GM18907 (cell line): ENCODE measurements at regions not wholly inside any gene's neighbourhood (a gene's known extent, or its start where the extent isn't known, plus 50 kb on each side); places are given as distances from the start of the nearest gene placed in this dataset.
"Not testable (repeated sequence)": the region's sequence is repeated elsewhere in the genome, so short reads cannot be mapped to it uniquely, and the experiment has no call there.

Source experiments
- ATAC-seq: cut with Tn5 transposase; IDR thresholded peaks from one replicate; pipeline ENCODE4 v1.9.1; 2021; ENCODE audit warnings: mild to moderate bottlenecking, moderate library complexity; ENCODE audit not compliant: unreplicated experiment

DNA sequence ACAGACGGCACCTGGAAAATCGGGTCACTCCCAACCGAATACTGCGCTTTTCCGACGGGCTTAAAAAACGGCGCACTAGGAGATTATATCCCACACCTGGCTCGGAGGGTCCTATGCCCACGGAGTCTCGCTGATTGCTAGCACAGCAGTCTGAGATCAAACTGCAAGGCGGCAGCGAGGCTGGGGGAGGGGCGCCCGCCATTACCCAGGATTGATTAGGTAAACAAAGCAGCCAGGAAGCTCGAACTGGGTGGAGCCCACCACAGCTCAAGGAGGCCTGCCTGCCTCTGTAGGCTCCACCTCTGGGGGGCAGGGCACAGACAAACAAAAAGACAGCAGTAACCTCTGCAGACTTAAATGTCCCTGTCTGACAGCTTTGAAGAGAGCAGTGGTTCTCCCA lies 64.5 kb downstream of the SLC30A10 start:
- not testable (repeated sequence) for ATAC-seq

DNA sequence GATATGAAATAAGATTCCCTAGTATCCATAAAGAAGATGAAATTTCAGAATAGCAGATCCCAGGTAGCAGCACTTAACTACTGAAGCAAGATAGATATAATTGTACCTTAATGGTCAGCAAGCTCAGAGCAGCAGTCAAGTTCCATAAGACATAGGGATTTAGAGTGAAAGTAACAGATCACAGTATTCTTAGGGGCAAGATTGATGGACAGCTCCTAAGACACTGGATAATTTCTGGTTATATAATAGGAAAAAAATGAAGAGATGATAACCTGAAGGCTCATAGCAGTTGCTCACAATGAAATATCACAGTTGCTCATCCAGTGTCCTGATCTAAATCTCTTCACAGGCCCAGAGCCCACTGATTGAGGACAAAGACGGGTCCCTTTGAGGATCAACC lies 66.0 kb downstream of the SLC30A10 start:
- no peak for ATAC-seq

DNA sequence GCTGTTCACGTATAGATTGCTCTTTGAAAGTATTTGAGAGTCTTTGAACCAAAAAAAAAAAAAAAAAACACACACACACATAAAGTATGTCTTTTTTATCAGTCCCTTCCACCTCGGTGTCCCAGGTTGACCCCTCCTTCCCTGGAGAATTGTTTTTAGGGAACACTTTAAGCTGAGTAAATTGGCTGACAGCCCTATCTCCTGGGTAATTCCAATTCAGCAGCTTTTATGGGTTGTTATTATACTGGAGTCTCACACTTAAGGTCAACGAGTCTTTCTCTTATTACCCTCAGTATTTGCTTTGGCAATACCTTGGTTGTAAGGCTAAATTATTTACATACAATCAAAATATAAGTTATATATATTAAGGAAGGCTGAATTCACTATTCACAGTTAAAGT lies 69.4 kb downstream of the SLC30A10 start:
- ATAC-seq, result no peak

DNA sequence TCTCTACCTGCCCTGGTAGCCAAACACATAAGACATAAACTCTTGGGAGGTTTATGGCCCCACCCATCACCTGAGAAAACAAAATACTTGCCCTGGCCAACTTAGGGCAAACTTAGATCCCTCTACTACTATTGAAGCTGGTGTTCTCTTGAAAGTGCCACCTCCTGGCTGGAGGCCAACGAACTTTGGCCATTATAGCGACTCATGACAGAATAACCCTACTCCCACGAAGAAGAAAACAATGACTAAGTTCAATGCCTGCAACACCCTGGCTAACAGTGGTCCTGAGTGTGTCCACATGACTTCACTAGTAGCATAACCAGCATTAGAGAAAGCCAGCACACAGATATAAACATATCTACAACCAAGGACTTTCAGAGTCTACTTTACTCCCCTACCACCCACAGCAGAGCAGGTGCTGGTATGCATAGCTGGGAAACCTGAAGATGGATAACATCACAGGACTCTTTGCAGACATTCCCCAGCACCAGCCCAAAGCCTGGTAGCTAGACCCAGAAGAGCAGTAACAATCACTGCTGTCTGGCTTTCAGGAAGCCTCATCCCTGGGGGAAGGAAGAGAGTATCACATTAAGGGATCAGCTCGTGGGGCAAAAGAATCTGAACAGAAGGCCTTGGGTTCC lies 81.0 kb downstream of the SLC30A10 start:
- ATAC-seq, result no peak

DNA sequence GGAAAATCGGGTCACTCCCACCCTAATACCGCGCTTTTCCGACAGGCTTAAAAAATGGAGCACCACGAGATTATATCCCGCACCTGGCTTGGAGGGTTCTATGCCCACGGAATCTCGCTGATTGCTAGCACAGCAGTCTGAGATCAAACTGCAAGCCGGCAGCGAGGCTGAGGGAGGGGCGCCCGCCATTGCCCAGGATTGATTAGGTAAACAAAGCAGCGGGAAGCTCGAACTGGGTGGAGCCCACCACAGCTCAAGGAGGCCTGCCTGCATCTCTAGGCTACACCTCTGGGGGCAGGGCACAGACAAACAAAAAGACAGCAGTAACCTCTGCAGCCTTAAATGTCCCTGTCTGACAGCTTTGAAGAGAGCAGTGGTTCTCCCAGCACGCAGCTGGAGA lies 88.8 kb downstream of the SLC30A10 start:
- not testable (repeated sequence) for ATAC-seq

DNA sequence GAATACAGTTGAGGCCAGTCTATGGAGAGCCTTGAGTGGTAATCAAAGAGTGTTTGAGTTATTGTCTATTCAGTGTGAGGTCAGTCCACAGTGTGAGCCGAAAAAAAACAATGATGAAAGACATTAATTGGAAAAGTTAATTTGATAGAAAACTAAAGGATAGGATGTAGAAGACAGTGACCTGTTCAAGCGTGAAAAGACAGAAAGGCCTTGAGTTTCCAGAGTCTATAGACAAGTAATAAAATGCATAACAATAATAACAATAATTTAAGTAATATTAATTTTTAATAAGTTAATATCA lies 90.4 kb downstream of the SLC30A10 start:
- no peak for ATAC-seq

DNA sequence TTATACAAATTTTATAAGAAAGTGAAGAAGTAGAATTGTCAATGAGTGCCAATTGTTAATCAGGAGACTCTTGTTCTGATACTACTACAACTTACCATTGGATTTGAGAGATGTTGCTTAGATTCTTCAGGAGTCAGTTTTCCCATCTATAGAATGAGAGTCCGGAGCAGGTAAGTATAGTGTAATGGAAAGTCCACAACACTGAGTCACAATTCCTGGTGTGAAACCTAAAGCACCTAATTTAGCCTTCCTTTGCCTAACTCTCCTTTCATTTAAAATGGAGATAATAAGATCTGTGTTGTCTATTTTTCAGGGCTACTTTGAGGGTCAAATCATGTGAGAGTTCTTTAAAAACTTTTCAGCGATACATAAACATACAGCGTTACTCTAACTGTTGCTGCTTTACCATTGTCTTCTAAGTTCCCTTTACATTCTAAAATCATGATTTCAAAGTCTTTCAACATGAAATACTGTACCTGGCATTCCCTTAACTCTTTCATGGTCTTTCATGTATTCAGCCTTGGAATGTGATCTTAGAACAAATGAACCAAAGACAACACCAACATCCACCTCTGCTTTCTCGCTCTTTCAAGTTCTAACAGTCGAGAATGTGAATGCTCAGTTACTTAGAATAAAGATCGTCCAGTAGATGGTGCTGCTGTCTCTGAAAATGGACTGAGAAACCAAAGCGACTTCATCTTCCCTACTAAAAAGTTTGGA lies 90.9 kb downstream of the SLC30A10 start:
- ATAC-seq, result no peak

DNA sequence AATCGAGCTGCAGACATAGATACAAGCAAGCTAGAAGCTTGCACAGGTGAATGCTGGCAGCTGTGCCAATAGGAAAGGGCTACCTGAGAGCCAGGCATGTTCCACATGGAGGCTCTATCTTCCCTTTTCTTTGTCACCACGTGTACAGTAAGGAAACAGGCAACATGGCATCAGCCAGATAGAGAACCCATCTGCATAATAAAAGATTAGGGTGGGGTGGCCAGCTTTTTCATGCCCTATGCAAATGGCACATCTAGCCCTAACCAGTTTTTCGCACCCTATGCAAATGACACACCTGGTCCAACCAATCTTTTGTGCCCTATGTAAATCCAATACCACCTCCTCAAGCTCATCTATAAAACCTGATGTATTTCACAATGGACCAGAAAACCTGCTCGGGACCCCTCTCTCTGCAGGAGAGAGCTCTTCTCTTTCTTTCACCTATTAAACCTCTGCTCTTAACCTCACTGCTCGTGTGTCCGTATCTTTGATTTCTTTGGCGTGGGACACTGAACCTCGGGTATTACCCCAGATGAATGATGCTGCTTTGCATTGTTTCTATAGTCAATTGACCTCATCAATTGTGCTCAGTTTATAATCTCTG lies 93.9 kb downstream of the SLC30A10 start:
- ATAC-seq, result no peak

DNA sequence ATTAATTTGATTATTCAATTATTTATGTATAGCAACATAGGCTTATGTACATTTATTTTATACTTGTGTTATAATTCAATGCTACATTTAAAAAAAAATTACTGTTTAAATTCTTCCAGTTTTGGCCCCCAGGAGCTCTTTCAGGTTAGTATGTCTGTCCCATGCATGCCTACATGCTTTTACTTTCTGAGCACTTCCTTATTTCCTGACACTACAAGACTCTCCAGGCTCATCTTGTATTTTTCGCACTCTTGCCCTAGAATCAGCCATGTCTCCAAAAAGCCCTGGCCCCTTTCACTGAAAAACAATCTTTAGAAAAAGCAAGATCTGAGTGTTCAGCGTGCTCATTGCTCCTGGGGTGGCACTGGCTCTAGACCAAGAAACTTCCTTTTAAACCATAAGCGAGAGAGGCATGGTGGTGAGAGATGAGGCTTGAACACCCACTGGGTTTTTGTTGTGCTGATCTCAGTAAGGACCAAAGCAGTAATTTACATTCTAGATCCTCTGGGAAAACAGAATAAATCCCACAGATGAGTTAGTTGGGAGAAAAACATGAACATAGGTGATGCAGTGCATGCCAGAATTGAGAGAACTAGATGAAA lies 95.0 kb downstream of the SLC30A10 start:
- ATAC-seq, result no peak

DNA sequence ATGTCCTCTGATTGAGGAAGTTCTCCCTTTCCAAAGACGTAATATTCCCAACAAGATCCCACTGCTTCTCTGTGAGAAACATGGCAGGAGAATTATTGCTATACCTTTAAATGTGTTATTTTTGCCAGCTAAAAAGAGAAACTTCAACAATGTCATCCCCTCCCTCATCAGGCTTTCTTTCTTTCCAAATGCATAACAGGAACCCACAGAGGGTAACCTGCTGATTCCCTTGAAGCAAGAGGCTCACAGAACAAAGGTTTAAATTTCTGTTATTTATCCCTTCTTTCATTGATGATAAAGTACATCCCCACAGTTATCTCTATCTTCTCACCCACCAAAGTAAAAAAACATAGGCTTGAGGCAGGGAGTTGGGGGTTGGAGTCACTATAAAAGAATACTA lies 102.1 kb downstream of the SLC30A10 start:
- ATAC-seq, result no peak

DNA sequence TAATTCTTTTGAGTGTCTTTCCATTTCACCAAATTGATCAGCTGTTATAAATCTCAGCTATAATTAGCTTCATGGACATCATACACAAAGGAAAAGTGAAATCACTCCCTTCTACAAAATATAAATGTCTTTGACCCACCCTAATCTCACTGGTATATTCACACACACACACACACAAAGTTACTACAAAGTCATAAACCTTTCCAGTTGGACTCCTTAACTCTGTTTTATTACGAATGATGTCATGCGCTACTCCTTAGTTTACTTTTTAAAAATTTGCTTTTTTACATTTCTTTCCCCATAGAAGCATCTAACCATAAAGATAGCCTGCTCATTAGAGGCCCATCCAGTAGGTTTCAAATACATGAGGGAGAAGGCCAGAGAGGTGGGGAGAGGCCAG lies 103.0 kb downstream of the SLC30A10 start:
- ATAC-seq, result no peak

DNA sequence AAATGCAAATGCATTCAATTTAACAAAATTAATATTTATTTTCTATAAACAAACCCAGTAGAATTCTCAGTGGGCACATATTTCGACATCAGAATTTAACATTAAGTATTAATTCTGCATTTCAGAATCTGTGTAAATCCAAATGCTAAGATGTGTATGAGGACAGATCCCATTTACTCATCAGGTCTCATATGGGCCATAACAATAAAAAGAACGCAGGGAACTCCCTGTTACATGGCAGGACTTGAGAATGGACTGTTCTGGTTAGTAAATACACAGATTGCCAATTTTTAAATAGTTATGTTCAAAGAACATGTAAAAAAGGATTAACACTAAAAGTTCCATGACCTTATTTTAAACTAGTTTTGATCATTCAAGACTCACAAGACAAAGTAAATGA lies 104.0 kb downstream of the SLC30A10 start:
- no peak for ATAC-seq

DNA sequence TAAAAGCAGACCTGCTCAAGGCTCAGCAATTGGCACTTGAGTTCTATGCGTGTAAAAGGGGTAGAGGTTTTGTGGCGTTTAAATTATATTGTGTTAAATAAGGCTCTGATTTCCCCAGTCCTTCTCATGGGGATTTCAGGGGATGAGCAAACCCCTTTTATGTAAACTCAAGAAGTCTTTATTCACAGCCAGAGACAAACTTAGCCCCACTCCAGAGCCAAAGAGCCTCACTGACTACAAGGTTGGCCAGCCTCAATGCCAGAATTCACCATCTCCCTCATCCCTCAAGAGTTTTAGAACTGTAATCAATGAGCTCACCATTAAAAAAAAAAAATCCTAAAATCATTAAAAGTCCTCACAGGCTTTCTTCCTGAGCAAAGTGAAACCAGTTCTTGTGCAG lies 107.8 kb downstream of the SLC30A10 start:
- ATAC-seq, result no peak

DNA sequence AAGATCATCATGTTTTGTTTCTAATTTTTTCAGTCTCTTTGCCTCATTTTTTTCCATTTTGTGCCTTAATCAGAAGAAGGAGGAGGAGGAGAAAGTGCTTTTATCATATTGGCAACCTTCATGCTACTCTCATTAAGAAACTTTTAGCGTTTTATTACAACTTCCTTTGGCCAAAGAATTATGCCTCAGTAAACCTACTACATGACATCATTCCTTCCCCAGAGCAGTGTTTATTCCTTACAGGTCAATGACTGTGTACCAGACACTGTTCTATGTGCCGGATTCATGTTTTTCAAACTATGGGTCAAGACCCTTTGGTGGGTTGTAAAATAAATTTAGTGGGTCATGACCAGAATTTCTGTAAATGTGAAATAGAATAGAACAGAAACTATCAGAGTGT lies 110.4 kb downstream of the SLC30A10 start:
- no peak for ATAC-seq

DNA sequence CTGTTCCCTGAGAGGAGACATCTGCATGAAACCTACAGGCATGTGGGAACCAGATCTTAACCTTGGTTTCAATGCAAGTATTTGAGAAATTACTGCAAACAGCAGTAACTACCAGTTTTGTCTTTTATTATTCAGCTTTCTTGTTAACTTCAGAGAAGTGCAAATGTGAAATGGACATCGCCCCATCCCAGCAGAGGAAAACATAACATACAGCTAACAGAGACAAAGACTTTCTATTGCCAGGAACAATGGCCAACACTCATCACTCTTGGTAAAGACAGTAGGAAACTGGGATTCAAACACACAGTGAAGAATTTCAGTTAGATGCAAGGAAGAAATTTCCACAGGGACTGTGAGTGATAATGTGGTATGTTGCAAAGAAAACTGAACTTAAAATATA lies 115.1 kb downstream of the SLC30A10 start:
- ATAC-seq, result no peak

DNA sequence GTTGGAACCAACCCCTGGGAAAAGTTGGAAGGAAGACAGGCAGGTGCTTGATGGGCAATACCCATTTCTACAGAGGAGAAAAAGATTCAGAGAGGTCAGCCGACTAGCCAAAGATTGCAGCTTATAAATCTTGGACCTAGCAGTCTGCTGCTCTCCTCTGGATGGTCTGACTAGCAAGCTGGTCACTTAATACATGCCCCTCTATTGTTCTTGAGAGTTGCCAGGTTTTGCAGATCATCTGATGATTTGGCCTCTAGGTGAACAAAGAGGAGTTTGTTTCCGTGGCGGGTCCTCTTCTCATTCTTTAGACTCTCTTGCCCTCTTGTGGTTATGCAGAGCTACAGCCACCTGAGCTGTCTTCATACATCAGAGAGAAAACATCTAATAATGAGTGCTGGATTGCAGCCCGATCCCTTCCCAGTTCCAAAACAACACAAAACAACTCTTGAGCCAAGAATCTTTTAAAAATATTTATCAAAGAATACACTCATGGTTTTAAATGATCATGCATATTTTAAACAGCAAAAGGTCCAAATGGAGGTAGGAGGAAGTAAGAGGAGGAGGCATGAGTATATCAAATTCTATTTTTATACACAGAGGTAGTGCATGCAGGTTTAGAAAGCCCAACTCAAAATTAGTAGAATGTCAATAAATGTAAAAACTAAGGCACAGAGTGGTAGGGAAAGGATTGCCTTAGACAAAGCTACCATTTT lies 115.7 kb downstream of the SLC30A10 start:
- peak; percentile 96 for ATAC-seq

DNA sequence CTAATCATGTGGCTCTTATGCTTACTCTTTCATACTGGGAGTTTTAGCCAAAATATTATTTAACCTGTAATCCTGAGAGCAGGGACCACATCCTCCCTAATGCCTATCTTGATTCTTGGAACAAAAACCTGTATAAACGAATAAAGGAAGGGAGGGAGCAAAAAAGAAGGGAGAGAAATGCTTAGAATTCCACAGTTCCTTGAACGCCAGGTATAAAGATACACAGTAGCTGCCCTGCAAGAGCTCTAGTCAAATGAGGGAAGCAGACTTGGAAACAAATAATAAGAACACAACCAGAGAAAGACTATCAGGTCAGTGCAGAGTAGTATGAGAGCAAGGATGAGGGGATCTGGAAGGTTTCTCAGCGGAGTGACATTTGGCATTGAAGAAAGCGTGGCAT lies 116.3 kb downstream of the SLC30A10 start:
- ATAC-seq, result no peak

DNA sequence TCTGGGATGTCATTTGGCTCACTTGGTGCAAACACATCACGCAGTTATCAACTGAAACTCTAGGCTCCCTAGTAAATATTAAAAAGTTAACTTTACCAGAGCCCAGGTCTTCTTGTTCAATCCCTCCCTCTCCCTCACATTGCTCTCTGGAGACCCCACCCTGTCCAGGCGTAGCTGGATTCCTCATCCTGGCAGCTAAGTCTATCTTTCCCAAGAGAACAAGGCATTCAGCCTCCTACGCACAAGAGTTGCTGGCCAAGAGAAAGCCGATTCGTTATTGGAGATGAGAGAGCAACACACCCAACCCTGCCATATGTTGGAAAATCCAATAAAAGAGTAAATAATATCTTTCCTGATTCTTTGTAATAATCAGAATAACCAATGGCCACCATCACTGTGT lies 117.9 kb downstream of the SLC30A10 start:
- ATAC-seq, result no peak

DNA sequence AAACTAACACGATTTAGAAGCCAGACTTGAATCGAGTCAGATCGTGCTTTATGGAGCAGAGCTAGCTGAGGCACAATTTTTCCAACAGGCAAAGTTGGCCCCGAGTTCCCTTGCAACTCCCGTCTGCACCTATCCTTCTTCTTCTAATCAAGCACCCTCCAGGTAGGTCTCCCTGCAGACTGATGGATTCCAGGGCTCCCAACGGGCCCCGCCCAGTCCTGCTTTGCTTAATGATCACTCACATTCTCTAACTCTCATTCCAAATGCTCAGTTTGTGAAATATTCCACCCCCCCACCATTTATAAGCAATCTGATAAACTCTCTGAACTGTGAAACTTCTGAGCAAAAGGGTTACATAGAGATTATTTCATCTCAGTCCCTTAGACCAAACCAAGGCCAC lies 119.6 kb downstream of the SLC30A10 start:
- no peak for ATAC-seq

DNA sequence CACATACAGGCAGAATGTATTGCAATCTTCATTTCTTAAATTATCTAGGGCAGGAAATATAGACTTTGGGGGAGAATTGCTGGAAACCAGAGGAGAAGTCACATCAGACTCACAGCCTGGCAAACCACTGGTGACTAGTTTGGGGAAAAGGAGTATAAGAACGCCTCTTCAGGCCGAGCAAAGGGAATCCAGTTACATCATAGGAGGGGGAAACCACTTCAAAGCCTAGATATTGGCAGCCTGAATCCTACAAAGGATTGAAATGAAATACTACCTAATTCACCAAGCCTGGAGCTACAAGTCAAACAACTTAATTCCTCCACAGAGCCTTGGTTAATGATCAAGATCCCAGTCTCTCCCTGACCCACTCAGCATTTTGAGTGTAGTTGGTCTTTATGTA lies 121.7 kb downstream of the SLC30A10 start:
- ATAC-seq, result no peak

DNA sequence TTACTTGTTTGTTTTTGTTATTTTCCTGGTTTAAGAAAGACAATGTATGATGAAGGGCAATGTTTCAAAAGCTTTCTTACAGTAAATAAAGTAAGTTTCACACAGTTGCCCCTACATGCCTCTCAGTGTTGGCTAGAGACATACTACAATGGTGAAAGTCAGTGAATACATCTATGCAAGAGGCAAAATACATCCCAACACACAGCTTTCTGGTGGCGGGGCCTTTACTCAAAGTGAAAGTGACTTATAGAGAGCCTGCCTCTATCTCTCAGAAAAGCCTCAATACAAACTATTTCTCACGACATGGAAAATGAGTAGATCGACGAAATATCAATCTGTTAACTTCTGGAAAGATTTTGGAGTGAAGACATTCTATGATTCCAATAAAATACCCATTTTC lies 122.3 kb downstream of the SLC30A10 start:
- no peak for ATAC-seq

DNA sequence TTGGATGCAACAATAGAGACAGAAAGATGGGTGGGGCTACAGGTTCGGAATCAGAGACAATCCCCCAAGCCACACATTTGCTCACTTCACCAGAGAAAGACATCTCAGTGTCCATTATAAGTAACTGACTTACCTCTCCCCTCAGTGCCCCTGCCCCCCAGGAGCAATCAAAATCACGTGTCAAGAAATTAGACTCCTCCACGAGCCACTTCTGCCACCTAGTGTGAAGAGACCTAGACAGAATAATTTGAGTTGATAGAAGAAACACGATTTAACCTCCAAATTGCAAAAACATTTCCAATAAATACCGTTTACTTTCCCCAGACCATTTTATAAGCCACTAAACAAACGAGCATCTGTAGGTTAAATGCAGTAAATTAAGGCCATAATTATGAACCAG lies 123.2 kb downstream of the SLC30A10 start:
- ATAC-seq, result no peak
